OCI-M2 (cell line): ENCODE measurements at regions not wholly inside any gene's neighbourhood (a gene's known extent, or its start where the extent isn't known, plus 50 kb on each side); places are given as distances from the start of the nearest gene placed in this dataset.
"Not testable (repeated sequence)": the region's sequence is repeated elsewhere in the genome, so short reads cannot be mapped to it uniquely, and the experiment has no call there.

Experiments
- DNase-seq: peaks from one replicate; lab custom pipeline; 2025; ENCODE audit not compliant: unreplicated experiment; lab: John Stamatoyannopoulos, UW

DNA sequence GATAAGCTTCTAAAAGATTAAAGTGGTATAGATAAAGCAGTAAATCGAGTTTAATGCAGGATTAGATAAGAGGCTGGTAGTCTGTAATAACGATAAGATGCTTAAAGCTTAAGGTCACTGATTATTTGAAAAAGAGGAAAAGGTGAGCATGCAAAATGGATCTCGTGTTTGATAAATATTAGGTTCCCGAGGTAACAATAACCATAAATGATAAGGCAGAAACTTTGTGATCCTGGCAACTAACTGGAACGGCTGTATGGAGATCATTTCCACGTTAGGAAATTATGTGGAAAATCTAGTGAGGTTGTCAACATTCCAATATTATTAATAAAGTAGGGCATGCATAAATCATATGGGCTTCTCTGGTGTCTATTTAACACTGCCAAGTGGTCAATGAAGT, 255.5 kb downstream of the EFCAB11 start:
- DNase-seq, result no peak

DNA sequence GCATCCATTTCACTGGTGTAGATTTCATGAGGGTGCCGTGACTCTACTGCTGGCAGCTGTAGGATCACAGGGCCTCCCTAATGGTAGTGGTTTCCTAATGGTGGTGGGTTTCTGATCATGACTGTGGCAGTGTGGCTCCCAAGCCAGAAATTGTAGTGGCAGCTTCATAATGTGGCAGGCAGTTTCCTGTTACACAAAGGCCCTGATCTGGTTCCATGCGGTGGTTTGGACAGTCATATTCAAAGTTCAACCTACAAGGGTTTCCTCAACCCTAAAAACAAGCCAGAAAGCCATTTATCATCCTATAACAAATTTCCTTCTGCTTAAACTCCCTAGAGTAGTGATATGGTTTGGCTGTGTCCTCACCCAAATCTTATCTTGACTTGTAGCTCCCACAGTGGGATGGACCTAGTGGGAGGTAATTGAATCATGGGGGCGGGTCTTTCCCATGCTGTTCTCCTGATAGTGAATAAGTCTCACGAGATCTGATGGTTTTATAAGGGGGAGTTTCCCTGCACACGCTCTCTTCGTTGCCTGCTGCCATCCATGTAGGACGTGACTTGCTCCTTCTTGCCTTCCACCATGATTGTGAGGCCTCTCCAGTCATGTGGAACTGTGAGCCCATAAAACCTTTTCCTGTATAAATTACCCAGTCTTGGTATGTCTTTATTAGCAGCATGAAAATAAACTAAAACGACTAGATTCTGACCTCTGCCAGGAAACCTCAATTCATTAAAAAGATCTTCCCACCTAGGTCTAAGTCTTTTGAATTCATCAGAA, 257.1 kb downstream of the EFCAB11 start:
- DNase-seq, result no peak

DNA sequence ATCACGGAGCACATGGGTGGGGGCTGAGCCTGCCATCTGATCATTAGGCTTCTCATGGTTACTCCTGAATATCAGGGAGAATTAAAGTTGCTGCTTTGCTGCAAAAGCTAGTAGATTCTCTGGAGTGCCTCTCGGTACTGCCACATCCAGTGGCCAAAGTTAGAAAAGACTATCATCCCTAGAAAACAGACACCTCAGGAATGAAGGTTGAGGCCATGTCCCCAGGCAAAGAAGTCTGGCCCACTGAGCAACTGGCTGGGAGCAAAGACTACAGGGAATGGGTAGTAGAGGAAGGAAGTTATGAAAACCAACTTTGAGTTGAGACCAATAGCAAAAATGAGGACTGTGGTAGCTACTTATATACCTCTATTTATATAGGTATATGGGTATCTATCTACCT, 258.7 kb downstream of the EFCAB11 start:
- DNase-seq, result no peak

DNA sequence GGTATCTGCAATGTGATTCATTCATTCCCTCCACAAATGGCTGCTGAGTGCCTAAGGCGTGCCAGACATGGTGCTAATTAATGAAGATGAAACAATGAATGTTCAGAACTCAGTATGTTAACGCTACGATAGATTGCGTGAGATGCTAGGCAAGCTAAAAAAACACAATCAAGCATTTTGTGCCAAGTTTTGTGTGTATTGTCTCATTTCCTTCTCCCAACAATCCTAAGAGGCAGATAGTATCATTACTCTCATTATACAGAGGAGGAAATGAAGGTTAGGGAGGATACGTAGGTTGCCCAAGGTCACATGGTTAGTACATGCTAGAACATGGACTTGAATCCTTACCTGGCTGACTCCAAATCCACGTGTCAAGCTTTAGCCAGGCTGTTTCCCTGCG, 264.4 kb downstream of the EFCAB11 start:
- DNase-seq, result no peak

DNA sequence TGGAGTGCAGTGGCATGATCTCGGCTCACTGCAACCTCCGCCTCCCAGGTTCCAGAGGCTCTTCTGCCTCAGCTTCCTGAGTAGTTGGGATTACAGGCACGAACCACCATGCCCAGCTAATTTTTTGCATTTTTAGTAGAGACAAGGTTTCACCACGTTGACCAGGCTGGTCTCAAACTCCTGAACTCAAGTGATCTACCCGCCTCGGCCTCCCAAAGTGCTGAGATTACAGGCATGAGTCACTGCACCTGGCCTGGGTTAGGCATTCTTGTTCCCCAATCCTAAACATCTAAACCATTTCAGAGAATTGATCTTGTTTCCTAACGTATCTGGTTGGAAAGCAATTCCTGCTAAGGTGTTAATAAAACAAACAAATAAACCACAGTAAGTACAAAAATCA, 264.8 kb downstream of the EFCAB11 start:
- not testable (repeated sequence) for DNase-seq

DNA sequence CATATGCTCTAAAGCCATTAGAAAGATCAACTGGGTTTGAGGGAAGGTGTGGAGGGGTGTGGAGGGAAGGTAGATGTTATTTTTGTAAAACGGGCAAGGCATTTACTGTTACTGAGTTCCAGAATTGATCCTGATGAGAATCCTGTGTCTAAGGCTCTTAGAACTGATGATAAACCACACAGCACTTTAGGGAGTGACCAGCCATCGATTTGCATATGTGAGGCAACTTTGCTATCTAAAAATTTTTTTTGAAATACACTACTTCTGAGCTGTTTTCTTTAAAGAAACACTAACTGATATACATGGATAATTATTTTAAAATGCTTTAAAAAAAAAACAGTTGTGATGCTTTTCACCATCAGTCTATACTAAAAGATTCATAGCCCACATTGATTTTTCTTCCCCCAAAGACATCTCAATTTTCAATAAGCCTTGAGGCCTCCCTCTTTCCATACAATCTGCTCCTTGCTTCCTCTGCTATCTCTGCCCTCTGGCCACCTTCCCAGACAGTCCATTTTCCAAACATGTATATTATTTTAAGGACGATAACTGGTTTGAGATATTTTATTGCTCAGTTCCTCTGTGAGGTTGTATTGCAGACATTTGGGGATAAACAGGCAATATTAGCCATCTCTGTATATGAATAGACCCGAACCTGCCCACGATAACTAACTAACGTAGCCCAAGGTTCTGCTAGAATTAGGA, 265.9 kb downstream of the EFCAB11 start:
- DNase-seq, result no peak

DNA sequence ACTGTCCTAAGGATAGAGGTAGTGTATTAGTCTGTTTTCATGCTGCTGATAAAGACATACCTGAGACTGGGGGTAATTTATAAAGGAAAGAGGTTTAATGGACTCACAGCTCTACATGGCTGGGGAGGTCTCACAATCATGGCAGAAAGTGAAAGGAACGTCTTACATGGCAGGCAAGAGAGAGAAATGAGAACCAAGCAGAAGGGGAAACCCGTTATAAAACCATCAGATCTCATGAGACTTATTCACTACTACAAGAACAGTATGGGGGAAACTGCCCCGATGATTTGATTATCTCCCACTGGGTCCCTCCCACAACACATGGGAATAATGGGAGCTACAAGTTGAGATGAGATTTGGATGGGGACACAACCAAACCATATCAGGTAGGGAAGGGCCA, 267.4 kb downstream of the EFCAB11 start:
- not testable (repeated sequence) for DNase-seq

DNA sequence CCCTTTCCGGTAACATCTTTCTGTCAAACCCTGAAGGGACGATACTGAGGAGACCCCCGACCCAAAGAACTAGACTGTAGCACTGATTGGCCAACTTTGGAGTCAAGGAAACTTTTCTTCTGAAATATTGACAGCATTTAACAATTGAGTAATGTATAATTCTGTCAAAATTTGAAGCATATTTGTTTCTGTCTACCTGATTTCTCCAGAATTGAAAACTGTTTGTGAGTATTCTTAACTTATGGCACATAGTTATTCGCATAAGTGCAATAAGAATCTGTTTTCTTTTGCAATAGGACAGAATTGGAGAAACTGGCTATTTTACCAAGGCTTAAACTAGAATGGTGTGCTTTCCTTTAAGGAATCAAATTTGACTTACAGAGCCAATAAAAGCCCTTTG, 267.1 kb upstream of the FOXN3 start:
- no peak for DNase-seq

DNA sequence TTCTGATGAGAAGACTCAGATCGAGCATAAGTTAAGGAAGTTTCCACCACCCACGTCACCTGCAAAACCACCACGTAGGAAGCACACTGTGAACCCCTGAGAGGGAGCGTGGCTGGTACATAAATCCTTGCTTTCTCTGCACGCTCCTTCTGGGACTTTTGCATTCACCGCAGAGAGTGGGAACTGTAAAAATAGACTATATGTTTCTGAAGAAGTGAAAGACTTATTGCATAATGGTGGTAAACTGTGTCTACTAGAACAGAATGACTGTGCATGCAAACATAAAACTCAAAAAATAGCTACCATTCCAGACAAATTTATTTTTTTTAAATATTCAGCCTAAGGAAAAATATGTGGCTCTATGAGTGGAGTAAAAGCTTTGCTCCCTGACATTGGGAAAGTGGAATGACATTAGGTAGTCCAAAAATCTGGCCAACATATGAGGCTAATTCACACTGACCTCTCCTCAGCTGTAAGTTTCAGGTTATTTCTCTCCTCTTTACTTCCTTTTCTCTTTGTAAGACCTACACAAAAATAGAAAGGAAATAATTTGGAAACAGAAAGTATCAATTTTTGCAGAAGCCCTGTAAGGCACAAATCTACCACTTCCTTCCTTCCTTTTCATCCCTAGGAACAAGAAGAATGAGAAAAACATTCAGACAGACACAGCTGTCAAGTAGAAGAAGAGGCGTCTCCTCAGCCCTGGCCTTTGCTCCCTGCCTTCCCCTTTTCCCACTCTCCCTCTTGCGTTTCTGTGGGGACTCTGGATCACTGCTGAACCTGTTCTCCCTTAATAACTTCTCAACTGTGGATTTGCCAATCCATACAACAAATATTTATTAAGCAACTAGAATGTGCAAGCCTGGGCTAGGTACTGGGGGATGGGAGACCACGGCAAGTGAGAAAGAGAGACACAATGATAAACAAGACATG, 264.3 kb upstream of the FOXN3 start:
- DNase-seq, result no peak

DNA sequence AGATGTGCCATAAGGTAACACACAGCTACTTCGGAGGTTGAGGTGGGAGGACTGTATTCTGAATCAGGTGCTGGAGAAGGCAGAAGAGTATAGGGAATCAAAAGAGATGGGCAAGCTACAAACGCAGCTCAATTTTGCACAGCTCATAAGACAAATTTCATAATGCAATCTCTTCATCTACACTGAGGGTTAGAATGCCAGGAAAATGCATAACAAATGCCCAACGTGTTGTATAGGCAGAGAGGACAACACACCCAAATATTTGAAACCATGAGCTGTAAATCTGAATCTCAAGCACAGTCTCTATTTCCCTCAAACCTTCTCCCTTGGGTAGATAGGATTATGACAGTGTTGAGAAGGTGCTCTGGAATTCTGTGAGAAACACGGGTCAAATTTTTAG, 263.1 kb upstream of the FOXN3 start:
- no peak for DNase-seq

DNA sequence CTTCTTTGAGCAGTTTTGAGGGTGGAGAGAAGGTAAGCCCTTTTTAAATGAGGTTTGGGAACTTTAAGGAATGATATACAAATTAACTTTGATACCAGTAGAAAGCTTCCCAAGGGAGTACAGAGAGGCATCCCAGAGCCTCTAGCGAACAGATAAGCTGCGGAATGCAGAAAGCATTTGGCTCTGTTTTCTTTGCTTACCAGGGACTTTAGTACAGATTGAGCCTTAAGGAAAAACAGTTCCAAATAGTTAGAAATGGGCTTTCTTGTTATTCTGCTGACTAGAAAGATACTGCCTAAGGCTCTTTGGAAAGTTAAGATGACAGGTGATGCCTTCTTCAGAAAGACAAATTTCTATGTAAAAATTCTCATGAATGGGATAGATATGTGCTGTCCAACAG, 261.7 kb upstream of the FOXN3 start:
- DNase-seq, result no peak

DNA sequence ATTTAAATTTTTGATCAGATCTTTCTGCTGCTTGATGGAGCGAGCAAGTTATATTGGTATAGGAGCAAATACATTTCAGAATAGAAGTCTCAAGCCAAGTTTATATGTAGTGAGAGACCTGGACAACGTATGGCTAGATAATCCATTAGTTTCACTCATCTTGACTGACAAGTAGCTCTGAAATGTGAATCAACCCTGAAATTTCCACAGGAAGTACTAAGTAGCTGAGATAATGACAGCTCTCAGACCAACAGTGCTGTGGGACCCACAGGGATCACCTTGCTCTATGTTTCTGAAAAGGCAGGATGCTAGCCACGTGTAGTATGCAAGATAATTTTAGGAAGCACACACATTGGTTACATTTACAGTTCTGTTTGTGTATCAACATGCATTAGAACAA, 258.6 kb upstream of the FOXN3 start:
- no peak for DNase-seq

DNA sequence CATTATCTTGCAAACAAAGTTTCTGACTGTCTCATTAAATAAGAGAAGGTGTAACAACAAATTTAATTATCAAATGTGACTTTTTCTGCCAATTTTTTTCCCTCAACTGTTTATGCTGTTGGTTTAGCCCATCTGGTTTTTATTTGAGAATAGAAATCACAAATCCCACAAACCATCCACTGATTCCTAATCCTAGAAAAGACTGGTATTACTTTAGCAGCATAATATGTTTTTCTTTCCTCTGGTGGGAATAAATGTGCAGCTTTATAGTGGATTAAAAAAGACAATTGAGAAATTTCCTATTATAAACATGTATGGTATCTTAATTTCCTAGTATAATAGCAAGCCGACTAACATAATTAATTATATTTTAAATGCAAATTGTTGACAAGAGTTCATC, 257.9 kb upstream of the FOXN3 start:
- no peak for DNase-seq

DNA sequence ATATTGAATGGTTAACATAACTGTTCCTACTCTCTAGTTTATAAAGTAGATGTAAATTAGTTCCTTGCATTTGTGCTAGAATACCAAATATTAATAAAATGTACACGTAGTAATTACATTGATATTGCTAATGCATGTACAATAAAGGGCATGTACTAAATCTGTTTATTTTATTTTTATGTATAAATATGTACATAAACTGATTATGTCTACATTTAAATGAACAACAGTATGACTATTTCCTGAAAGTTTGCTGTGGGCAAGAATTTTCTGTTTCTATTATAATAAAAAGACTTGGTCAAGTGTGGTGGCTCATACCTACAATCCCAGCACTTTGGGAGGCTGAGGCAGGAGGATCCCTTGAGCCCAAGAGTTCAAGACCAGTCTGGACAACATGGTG, 257.2 kb upstream of the FOXN3 start:
- DNase-seq, result no peak

DNA sequence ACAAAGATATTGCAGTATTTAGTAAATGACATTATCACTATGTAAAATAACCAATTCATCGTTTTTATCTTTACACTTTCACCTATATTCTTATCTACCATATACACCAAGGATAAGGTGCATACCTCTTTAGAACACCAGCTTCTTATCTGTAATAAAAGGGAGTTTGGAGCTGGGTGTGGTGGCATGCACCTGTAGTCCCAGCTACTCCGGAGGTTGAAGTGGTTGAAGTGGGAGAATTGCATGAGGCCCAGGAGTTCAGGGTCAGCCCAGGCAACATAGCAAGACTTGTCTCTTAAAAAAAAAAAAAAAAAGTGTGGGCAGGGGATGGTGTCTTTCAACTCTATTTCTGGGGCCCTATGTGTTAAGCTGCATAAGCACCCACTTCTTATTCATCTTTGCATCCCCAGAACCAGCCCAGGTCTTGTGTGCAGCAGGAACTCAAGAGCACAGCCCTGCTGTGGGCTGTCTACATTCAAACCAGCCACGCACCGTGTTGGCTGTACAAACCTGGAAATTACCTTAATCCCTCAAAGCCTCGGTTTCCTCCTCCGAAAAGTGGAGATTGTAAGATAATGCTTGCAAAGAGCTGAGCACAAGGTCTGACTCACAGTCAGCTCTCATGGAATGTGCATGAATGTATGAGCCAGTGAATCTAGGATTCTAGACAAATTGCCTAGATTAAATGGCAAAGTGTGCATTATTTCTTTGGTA, 256.6 kb upstream of the FOXN3 start:
- no peak for DNase-seq

DNA sequence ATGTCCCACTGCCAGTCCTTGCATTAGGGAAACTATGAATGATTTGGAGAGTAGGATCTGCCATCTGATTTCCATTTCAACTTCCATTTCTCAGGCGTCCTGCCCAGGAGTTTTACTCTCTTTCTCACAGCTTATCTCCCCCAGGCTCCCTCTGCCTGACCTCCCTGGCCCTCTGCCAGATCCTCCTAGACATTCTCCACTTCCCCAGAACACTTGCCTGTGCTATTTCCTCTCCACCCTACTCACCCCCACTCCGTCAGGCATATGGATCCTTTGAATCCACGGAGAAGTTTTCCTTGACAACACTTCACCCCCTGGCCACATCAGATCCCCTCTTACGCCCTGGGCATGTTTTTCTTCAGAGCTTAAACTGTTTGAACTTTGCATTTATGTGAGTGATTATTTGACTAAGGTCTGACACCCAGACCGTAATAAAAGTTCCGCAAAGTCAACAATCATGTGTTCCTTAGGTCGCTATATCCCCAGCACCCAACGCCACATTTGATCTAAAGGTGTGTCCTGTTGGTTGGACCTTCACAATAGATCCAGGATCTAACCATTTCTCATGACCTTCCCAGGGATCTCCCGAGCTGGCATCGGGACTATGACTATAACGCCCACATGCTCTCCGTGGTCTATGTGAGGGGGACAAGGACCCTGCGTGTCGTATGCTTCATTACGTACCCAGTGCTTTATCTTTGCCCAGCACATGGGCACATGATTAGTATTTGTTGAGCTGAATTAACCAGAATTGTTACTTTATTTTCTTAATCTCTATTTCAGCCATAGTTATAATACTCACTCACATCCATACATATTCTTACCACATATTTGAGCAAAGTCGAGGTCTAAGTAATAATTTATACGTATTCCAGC, 255.8 kb upstream of the FOXN3 start:
- no peak for DNase-seq

DNA sequence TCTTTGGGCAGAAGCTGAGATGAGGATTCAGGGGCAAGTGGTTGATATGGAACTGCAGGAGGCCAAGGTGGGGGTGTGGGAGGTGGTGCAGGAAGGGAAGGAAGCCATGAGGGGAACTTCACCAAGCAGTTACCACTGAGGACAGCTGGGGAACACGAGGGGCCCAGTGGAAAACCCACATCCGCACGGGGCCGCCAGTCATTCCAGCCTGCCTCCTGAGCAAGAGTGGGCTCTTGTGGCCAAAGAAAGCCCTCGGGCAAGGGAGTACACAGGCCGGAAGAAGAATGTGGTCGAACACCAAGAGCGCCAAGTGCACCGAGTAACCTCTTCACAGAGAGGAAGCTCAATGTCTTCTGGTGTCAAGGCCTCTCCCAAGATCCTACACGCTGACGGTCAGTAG, 252.2 kb upstream of the FOXN3 start:
- DNase-seq, result no peak

DNA sequence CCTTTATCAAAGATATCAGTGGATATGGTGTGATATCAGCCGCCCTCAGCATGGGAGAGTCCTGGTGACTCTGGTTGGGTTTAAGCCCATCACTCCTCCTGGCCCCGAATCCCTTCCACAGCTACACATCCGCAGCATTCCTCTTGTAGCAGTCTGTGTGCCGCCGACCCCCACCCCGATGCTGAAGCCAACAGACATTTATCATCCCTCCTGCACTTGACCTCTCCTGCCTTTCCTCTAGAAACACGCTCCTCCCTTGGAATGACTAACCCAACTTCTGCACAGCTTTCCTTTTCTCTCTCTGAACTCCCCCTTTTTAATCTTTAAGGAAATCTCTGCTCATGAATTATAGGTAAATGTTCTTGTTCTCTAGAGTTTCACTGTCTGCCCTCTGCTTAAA, 250.9 kb upstream of the FOXN3 start:
- no peak for DNase-seq

DNA sequence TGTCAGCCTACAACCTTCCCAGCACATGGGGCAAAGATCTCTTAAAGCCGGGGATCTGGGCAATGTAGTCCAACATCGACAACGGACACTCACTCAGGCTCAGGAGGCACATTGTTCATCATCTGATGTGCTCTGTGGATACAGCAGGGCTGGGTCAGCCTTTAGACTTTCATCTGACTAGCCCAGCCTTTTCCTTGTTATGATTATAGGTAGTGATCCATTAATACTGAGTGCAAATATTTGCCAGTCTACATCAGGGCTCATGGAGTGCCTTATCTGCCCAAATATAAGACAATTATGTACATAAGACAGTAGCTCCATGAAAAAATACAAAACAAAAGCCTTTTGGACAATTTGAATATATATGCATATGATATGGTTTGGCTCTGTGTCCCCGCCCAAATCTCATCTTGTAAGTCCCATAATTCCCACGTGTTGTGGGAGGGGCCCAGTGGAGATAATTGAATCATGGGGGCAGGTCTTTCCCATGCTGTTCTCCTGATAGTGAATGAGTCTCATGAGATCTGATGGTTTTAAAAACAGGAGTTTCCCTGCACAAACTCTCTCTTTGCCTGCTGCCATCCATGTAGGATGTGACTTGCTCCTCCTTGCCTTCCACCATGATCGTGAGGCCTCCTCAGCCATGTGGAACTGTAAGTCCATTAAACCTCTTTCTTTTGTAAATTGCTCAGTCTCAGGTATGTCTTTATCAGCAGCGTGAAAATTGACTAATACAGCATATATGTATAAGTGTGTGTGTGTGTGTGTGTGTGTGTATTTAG, 248.5 kb upstream of the FOXN3 start:
- not testable (repeated sequence) for DNase-seq
